GM23338 (cell line): ENCODE measurements at regions not wholly inside any gene's neighbourhood (a gene's known extent, or its start where the extent isn't known, plus 50 kb on each side); places are given as distances from the start of the nearest gene placed in this dataset.

ENCODE experiments used
- ATAC-seq: fragments of 200-7000 bp; cut with Tn5 transposase; 3 replicates; pipeline ENCODE4 v1.9.1; 2020
- DNase-seq: peaks from one replicate; pipeline ENCODE4 v3.0.0-alpha.2; 2015; ENCODE audit warnings: low spot score
- H2AFZ ChIP-seq: fragments of 200-600 bp; sonication (generic); 2 replicates; pipeline ENCODE4 v1.8.0; 2016; ENCODE audit warnings: antibody characterized with exemption, mild to moderate bottlenecking, moderate library complexity
- H3F3A ChIP-seq: fragments of 200-600 bp; sonication (generic); replicated peaks from 2 replicates; pipeline ENCODE4 v1.8.0; 2017; ENCODE audit warnings: antibody characterized with exemption, mixed run types, low read depth
- H3K27ac ChIP-seq: fragments of 200-600 bp; sonication (generic); 2 replicates; pipeline ENCODE4 v1.6.1; 2016; ENCODE audit warnings: low read depth
- H3K27me3 ChIP-seq: fragments of 200-600 bp; sonication (generic); 2 replicates; pipeline ENCODE4 v1.8.0; 2016; ENCODE audit warnings: mild to moderate bottlenecking, mixed run types, moderate library complexity; ENCODE audit not compliant: insufficient read depth
- H3K36me3 ChIP-seq: fragments of 200-600 bp; sonication (generic); 2 replicates; pipeline ENCODE4 v1.8.0; 2016; ENCODE audit warnings: mild to moderate bottlenecking; ENCODE audit not compliant: insufficient read depth
- H3K4me1 ChIP-seq: fragments of 200-600 bp; sonication (generic); 2 replicates; pipeline ENCODE4 v1.8.0; 2016; ENCODE audit warnings: mild to moderate bottlenecking, moderate library complexity; ENCODE audit not compliant: insufficient read depth
- H3K4me2 ChIP-seq: fragments of 200-600 bp; sonication (generic); 2 replicates; pipeline ENCODE4 v1.7.1; 2017; ENCODE audit warnings: mixed run types
- H3K4me3 ChIP-seq: fragments of 200-600 bp; sonication (generic); 2 replicates; pipeline ENCODE4 v1.6.1; 2016; ENCODE audit warnings: mixed run types
- H3K79me2 ChIP-seq: fragments of 200-600 bp; sonication (generic); replicated peaks from 2 replicates; pipeline ENCODE4 v1.8.0; 2017; ENCODE audit warnings: mild to moderate bottlenecking; ENCODE audit not compliant: insufficient read depth
- H3K9me2 ChIP-seq: fragments of 200-600 bp; sonication (generic); 2 replicates; pipeline ENCODE4 v1.8.0; 2017; ENCODE audit not compliant: insufficient read depth
- H4K20me1 ChIP-seq: fragments of 200-600 bp; sonication (generic); replicated peaks from 2 replicates; pipeline ENCODE4 v1.8.0; 2017; ENCODE audit warnings: mild to moderate bottlenecking; ENCODE audit not compliant: insufficient read depth
- H3K27ac Mint-ChIP-seq: 2 replicates; pipeline ENCODE4 v1.8.0; 2020; ENCODE audit warnings: inconsistent platforms, mild to moderate bottlenecking, moderate library complexity, mixed read lengths
- H3K27me3 Mint-ChIP-seq: 3 replicates; pipeline ENCODE4 v1.8.0; 2022; ENCODE audit warnings: low read depth, mild to moderate bottlenecking, moderate library complexity, mixed read lengths, inconsistent platforms; ENCODE audit not compliant: insufficient read depth, poor library complexity
- H3K36me3 Mint-ChIP-seq: 3 replicates; pipeline ENCODE4 v1.8.0; 2021; ENCODE audit warnings: low read depth, mild to moderate bottlenecking, inconsistent platforms, moderate library complexity, mixed read lengths
- H3K4me1 Mint-ChIP-seq: 3 replicates; pipeline ENCODE4 v1.8.0; 2020; ENCODE audit warnings: mild to moderate bottlenecking, inconsistent platforms, mixed read lengths
- H3K4me3 Mint-ChIP-seq: 3 replicates; pipeline ENCODE4 v1.8.0; 2021; ENCODE audit warnings: moderate library complexity, mild to moderate bottlenecking, inconsistent platforms, mixed read lengths
- H3K9me3 Mint-ChIP-seq: 3 replicates; pipeline ENCODE4 v1.8.0; 2020; ENCODE audit warnings: moderate library complexity, mild to moderate bottlenecking, inconsistent platforms, mixed read lengths
- CREB1 ChIP-seq: fragments of 250-450 bp; sonication (Bioruptor Pico); IDR thresholded peaks from 2 replicates; pipeline ENCODE4 v1.5.0; 2020; ENCODE audit warnings: low read depth, mild to moderate bottlenecking, moderate library complexity
- CTCF ChIP-seq, 2 experiments: fragments of 200-600 bp in 1 of 2; sonication (generic) in 1 of 2; conservative IDR thresholded peaks; 2 replicates each; pipeline versions ENCODE4 v1.5.1 to v1.6.1; 2016 to 2017; ENCODE audit warnings: antibody characterized with exemption in 2 of 2, low read depth in 2 of 2, mild to moderate bottlenecking in 2 of 2, moderate library complexity in 1 of 2
- NANOG ChIP-seq: IDR thresholded peaks from 2 replicates; pipeline ENCODE4 v1.6.1; 2016; ENCODE audit warnings: antibody characterized with exemption, borderline replicate concordance
- REST ChIP-seq: IDR thresholded peaks from one replicate; pipeline ENCODE4 v1.6.1; 2018; ENCODE audit warnings: antibody characterized with exemption; ENCODE audit not compliant: unreplicated experiment
- ZNF114 ChIP-seq: fragments of 250-450 bp; sonication (Bioruptor Pico); IDR thresholded peaks from 2 replicates; pipeline ENCODE4 v1.5.0; 2020; ENCODE audit warnings: mild to moderate bottlenecking, moderate library complexity
- ZNF331 ChIP-seq: fragments of 250-450 bp; sonication (Bioruptor Pico); IDR thresholded peaks from 2 replicates; pipeline ENCODE4 v1.5.0; 2020; ENCODE audit warnings: low read depth, mild to moderate bottlenecking, moderate library complexity
- ZNF462 ChIP-seq: fragments of 250-450 bp; sonication (Bioruptor Pico); IDR thresholded peaks from 2 replicates; pipeline ENCODE4 v1.5.0; 2020; ENCODE audit warnings: mild to moderate bottlenecking, moderate library complexity

GRCh38 chr3:162568706-162569105 is 1072.1 kb downstream of the OTOL1 start (continued):
- TF ChIP-seq REST (no peak), CTCF (conservative IDR thresholded peaks at IDR 0.05; ENCODE audit: low read depth in 2 of 2) (no peak), NANOG (no peak), CREB1 (no peak), ZNF114 (CRISPR knock-in tag) (no peak)

- no peak overlapping the region for H3K27ac ChIP-seq
- no peak for TF ChIP-seq ZNF462 (CRISPR knock-in tag)
- TF ChIP-seq ZNF331 (CRISPR knock-in tag): no peak
- TF ChIP-seq ZNF114 (CRISPR knock-in tag): no peak
- H3K36me3 ChIP-seq: no peaks in the 10 kb centered on the region
- H3K4me1 Mint-ChIP-seq: no peaks in the 10 kb centered on the region
- H3K79me2 ChIP-seq: no peaks in the 10 kb centered on the region
- no peaks in the 10 kb centered on the region; the same call in 2 of the 3 replicates for H3K9me3 Mint-ChIP-seq
- no peaks in the 10 kb centered on the region for H4K20me1 ChIP-seq
- no peaks in the 10 kb centered on the region for H3F3A ChIP-seq
- H3K27me3 ChIP-seq: no peaks in the 10 kb centered on the region
- H2AFZ ChIP-seq: no peak overlapping the region; the same call in 1 of the 2 replicates
- peaks cover 2% of the 10 kb centered on the region; the same call in 2 of the 3 replicates for H3K36me3 Mint-ChIP-seq
- H3K27ac Mint-ChIP-seq: no peak overlapping the region; the same call in 1 of the 2 replicates
- no peak for ATAC-seq
- H3K4me1 ChIP-seq: no peaks in the 10 kb centered on the region
- H3K4me3 ChIP-seq: no peak overlapping the region
- H3K4me3 Mint-ChIP-seq: no peak overlapping the region
- no peak for DNase-seq
- H3K9me2 ChIP-seq: 0 out of 2 replicates have a peak, but pooled peaks cover 4% of the 10 kb centered on the region
- H3K4me2 ChIP-seq: no peak overlapping the region
- no peaks in the 10 kb centered on the region for H3K27me3 Mint-ChIP-seq
Measured at GRCh38 chr3:162569314-162569713, 1072.7 kb downstream of the OTOL1 start.
